ENCODE measurements at regions not wholly inside any gene's neighbourhood (a gene's known extent, or its start where the extent isn't known, plus 50 kb on each side); places are given as distances from the start of the nearest gene placed in this dataset.
"Not testable (repeated sequence)": the region's sequence is repeated elsewhere in the genome, so short reads cannot be mapped to it uniquely, and the experiment has no call there.

DNA sequence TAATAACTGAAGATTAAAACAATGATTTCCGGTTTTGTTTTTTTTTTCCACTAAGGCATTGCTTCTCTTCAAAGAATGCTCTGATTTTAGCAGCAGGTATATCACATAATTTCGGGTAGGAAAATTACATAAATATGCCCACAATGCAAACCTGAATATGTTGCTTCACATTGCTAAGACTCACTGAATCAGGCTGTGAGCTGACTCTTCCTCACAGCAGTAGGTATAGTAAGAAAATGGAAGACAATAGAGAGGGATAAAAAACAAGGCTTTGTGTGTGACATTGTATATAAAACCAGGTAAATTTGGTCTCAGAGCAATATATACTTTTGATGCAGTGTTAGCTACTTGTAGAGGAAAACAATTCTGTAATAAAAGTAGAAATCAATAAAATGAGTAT lies 1355.0 kb downstream of the OLFM4 start:
- DNase-seq (ENCODE audit: low read depth in 4 of 4, low spot score in 3 of 4) = no peak

DNA sequence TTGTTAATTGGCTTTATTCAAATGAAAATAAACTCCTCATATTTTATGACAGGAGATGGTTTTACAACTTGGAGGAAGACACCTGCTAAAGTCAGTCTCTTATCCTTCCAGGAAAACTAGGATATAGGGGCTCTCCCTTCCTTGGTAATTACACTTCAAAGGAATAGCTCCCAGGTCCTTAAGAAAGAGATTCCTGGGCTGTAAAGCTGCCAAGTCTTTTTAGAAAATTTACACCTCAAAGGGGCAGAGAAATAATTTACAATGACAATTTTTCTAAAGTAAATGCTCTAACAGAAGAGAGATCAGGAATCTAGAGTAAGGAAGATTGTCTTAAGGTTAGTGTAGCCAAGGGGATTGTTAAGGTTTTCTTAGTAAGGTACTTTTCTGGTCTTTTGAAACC lies 1359.0 kb downstream of the OLFM4 start:
- DNase-seq (ENCODE audit: low read depth in 4 of 4, low spot score in 3 of 4) = no peak

DNA sequence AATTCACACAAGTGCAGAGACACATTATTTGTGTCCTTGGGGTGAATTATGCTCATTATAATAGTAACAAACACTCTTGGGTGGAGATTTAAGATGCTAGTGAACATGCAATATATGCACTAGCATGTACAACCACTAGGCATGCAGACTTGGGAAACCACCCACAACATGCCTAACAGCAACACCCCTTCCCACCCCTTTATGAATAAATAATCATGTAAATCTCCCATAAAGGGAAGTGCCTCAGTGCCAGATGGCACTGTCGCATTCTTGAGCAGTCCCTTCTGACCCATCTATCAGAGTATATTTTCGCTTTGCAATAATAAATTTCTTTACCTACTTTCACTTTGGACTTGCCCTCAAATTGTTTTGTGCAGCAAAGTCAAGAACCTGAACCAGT lies 1362.2 kb downstream of the OLFM4 start:
- no peak for DNase-seq (ENCODE audit: low read depth in 4 of 4, low spot score in 3 of 4)

DNA sequence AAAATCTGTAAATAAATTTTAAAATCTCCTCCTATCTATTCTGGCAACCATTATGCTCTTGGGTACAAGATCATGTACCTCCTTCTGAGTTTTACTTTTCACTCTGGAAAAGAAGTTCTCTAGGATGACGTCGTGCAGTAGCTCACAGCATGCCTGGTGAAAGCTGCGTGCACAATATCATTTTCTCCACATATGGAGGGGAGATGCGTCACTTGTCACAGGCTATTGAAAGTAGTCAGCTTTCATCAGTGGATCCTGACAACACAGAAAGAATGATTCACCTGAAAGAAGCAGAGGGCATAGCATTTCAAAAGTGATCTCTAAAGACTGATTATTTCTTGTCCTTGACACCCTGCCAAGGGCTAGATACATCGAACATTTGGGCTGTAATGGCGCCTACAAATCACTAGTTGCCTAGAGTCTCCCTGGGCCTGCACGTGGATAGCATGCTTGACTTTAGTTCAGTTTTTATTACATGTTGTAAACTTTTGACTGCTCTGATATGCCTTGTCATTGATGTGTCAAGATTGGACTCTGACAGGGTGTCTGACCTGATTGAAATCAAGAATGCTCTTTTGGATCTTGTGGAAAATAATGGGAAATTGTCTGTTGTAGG lies 1365.6 kb downstream of the OLFM4 start:
- no peak for DNase-seq (ENCODE audit: low read depth in 4 of 4, low spot score in 3 of 4)

DNA sequence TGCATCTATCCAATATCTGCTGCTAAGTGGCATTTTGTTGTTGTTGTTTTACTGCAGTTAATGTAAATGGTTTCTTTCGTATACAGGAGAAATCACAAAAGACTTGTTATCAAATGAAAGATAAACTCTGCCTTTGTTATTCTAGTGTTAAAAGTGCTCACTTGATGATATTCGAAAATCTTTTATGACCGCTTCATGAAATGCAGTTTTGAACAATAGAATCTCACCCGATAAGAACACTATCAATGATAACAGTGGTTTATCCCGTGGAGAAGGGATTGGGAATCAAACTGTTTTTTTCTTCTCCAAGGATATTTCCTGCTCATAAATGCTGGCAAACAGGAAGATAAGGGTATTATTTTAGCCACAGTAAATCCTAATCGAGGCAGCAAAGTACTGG lies 1366.3 kb downstream of the OLFM4 start:
- DNase-seq (ENCODE audit: low read depth in 4 of 4, low spot score in 3 of 4) = no peak

DNA sequence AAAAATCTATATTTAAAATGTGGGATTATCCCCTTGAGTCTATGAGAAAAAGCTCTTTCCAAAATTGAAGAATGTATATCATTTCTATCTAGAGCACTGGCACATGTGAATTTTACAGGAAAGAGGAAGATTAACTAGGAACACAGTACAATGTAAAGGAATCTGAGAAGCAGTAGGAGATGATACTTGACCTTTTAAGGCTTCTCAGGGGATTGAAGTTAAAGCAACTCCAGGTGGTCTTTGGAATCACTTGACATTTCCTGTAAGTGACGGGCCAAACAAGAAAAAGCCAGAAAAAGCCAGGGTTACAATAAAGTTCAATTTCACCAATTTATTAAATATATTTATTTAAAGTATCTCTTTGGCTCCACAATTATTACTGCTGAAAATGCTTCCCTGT lies 1373.9 kb downstream of the OLFM4 start:
- DNase-seq (ENCODE audit: low read depth in 4 of 4, low spot score in 3 of 4) = no peak

DNA sequence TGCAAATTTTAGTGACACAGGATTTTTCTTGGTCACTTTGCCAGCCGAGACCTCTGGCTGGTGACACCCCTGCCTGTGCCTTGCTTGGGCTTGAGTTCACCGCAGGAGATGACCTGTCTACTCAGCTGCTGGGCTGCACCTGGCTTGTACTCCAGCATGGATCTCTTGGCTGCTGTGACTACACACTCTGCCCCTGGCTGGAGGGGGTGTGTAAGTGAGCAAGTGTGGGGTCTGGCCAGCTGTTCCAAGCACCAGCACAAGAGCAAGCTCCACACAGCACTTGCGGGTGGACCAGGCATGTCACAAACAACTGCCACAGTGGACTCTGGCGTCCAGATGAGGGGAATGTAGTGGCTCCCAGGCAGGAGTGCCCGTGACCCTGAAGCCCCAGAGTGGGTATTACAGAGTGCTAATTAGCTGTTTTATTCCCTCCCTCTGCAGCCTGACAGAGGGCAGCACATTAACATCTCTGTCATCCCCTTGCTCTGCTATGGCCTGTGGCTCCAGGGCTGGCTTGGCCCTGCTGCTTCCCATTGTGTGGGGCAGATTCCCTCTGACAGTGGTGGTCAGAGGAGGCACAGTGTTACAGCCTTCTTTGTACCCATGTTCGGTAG lies 1387.2 kb downstream of the OLFM4 start:
- no peak for DNase-seq (ENCODE audit: low read depth in 4 of 4, low spot score in 3 of 4)

DNA sequence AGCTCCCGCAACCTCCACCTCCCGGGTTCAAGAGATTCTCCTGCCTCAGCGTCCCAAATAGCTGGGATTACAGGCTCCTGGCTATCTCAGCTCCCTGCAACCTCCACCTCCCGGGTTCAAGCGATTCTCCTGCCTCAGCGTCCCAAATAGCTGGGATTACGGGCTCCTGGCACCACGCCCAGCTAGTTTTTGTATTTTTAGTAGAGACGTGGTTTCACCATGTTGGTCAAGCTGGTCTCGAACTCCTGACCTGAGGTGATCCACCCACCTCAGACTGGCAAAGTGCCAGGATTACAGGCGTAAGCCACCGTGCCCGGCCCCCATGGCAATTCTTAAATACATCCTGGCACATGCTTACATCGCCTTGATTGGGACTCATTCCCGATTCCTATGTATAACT lies 1394.3 kb downstream of the OLFM4 start:
- not testable (repeated sequence) for DNase-seq (ENCODE audit: low read depth in 4 of 4, low spot score in 3 of 4)

DNA sequence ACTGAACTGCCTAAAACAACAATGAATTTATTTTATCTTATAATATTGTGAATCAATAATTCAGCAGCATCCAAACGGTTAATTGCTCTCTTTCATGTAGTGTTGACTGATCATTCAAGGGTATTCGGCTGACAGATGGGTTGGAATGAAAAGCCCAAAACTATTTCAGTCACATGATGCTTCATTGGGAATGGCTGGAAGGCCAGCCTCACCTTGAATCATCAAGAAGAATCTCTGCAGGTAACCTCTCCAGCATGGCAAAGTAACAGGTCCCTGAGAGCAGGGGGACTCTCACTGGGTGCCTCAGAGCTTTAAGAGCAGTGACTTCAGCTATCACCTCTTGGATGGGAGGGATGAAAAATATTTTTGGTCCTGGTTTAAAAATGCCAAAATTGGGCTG lies 1395.7 kb downstream of the OLFM4 start:
- DNase-seq (ENCODE audit: low read depth in 4 of 4, low spot score in 3 of 4) = no peak

DNA sequence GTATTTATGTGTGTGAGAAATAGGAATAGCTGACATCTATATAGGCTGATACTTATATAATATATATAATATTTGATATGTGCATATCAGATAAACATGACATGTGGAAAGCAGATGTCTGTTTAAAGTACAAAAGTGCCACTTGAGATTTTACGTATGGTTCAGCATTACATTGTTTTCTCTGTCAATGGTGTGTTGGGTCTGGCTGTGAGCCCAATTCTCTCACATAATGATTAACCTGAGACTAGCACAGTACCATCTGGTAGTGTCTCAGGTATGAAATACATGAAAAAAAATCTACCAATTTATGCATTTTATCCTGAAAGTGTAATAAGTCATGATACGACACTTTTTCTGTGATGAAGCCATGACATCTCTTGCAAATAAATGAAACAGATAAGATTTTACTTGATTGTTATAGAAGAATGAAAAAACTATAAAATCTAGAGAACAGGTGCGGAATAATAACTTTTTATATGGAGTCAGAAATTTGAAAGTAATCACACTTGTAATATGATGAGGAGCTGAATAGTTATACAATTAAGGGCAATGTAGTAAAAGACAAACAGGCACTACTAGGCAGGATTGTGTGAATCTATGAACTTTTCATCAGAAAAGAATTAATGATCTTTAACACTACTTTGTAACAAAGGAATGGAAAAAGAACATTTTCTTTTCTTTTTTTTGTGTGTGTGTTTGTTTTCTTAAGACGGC lies 1405.0 kb downstream of the OLFM4 start:
- peak in 2 of 4 donors; percentile 0 to 1 for DNase-seq (ENCODE audit: low read depth in 4 of 4, low spot score in 3 of 4)

DNA sequence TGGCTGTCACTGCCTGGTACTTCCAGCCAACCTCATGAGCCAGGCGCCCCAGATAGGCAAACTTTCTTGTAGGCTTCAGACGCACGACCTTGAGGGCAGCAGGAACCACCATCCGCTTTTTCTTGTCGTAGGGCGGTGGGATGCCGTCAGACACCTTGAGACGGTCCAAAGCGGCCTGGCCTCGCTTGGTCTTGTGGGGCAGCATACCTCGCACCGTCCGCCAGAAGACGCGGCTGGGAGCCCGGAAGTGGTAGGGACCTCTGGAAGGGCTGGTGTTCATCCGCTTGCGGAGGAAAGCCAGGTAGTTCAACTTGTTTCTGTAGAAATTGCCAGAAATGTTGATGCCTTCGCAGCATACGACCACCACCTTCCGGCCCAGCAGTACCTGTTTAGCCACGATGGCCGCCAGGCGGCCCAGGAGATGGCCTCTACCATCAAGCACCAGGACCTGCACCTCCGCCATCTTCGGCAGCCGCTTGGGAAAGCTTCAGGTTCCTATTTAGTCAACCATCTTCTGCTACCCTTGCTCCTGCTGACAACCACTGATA lies 1412.3 kb downstream of the OLFM4 start:
- DNase-seq (ENCODE audit: low read depth in 4 of 4, low spot score in 3 of 4) = not testable (repeated sequence)

DNA sequence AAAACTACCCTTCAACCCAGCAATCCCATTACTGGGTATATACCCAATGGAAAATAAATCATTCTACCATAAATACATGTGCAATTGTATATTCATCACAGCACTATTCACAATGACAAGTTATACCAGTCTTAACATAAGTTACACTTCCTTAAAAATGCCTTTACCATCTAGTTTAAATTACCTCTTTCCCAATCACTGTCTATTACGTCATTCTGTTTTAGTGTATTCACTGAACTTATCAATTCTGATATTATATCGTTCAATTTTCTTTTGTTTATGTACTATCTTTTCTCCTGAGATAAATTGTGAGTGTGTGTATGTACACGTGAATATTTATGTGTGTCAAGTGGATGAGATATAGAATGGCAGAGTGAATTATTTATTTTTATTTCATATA lies 1416.8 kb downstream of the OLFM4 start:
- DNase-seq (ENCODE audit: low read depth in 4 of 4, low spot score in 3 of 4) = no peak

DNA sequence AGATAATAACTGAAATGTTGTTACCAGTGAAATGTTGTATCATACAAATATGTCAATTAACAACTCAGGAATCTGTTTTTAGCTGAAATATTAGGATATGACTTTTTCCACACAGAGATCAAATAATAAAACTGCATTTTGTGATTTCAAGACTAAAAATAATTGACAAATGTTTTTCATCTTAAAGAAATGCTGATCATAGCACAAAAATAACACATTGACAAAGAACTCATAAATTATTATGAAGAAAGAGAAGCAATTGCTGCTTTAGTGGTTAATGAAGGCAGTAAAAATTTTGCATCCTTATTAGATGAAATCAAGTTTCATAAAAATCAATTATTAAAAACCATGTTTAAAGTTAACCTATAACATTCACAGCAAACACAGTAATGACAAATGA lies 1417.3 kb downstream of the OLFM4 start:
- DNase-seq (ENCODE audit: low read depth in 4 of 4, low spot score in 3 of 4) = no peak

DNA sequence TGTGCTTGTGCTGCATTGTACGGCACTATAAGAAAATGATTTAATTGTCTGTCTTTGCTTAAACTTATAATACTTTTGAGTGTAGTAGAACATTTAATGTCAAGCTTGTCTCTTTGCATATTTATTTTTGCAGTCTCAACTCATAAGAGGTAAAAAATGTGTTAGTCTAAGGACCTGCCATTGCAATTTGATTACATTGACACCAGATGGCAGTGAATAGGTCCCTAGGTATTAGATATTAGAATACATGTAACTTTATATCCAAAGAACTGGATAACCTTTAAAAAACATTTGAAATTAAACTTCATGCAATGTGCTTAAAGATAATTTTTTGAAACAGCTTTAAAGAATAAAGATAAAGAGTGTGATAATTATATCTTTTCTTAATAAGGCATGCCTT lies 1421.3 kb downstream of the OLFM4 start:
- no peak for DNase-seq (ENCODE audit: low read depth in 4 of 4, low spot score in 3 of 4)

DNA sequence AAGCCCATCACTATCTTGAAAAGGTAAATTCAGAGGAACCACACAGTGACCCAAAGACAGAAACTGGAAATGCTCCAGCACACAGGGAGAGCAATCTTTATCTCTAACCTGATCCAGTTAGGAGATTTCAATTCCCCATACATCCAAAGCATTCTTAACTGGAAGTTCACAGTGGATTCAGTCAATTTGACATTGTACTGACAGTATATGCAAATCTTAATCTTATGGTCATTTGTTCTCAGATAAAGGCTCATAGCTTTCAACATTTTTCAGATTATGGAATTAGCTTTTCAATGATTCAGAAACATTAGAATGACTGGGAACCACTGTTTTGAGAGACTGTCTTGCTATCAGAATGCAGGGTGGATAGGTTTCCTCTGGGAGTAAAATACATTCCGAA lies 1455.6 kb downstream of the OLFM4 start:
- no peak for DNase-seq (ENCODE audit: low read depth in 4 of 4, low spot score in 3 of 4)

DNA sequence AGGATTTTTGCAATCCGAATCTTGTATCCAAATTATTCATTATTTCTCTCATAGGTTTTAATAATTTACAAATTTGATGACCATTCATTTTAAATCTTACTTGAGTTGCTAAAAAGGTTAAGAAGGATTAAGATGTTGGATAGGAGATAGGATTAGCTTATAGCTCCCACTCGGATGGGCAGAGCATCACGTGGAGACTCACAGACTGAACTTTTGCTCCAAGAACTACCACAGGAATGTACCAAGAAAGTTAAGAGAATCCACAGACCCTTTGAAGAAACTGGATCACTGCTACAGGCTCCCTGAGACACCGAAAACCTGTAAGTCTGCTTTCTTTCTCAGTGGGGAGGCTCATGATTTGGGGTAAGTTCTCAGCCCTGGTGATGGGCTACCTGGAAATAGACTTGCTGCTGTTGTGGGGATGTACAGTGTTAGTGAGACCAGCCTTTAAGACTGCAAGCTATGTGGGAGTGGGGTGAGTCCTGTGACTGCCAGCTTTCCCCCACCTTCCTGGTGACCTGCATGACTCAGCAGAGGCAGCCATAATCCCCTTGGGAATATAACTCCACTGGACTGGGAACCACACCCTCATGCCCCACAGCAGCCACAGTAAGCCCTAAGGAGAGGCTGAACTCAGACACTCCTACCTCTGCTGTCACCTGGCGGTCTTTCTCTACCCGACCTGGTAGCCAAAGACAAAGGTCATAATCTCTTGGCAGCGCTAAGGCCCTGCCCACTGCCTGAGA lies 1458.0 kb downstream of the OLFM4 start:
- no peak for DNase-seq (ENCODE audit: low read depth in 4 of 4, low spot score in 3 of 4)

DNA sequence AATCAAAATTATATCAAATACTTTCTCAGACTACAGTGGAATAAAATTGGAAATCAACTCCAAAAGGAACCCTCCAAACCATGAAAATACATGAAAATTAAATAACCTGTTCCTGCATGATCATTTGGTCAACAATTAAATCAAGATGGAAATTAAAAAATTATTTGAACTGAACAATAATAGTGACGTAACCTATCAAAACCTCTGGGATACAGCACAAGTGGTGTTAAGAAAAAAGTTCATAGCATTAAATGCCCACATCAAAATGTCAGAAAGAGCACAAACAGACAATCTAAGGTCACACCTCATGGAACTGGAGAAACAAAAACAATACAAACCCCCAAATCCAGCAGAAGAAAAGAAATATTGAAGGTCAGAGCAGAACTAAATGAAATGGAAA lies 1460.7 kb downstream of the OLFM4 start:
- DNase-seq (ENCODE audit: low read depth in 4 of 4, low spot score in 3 of 4) = no peak

DNA sequence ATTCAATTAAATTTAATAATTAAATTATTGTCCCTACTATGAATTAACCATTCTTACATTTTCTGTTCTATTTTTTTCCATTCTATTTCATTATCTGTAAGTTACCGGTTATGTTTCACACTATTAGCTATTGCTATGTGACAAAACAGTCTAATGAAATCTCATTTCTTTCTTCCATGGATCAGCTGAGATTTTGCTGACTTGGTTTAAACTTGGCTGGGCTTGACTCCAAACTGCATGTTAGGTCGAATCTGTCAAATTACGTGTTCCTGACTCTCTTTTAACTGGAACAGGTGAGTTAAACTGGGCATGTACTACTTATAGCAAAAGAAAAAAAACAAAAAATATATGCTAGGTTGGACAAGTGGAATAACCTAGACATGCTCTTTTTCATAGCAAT lies 1464.4 kb downstream of the OLFM4 start:
- DNase-seq (ENCODE audit: low read depth in 4 of 4, low spot score in 3 of 4) = no peak

DNA sequence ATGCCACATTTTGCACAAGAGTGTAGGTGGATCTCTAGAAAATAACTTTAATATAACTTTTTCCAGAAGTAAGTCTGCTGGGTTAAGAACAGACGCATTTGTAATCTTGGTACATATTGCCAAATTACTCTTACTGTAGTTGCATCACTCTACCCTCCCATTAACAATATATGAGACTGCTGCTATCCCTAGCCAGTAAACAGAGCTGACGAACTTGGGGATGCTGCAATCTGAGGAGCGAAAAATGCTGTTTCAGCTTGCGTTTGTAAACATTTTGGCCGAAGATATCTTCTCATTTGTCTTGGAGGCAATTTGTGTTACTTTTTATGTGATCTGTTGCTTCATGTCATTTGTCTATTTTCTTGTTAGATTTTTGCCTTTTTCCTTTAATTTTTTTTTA lies 1482.8 kb downstream of the OLFM4 start:
- no peak for DNase-seq (ENCODE audit: low read depth in 4 of 4, low spot score in 3 of 4)

DNA sequence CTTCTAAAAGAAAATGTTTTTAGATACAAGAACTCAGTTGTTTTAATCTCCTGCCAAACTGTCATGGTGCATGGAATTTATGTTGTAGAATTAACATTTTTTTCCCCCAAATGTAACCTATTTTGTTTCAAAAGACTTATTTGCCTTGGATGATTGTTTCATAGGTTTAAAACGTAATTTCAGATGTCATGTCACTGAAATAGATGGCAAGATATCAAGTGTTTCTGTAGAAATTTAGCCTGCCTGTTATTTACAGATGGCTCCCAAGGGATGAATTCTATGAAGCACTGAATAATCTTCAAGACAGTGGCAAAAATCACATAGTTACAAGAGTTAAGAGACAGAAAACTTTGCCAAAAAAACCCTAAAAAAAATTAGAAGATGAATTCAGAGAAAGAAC lies 1484.6 kb downstream of the OLFM4 start:
- no peak for DNase-seq (ENCODE audit: low read depth in 4 of 4, low spot score in 3 of 4)

DNA sequence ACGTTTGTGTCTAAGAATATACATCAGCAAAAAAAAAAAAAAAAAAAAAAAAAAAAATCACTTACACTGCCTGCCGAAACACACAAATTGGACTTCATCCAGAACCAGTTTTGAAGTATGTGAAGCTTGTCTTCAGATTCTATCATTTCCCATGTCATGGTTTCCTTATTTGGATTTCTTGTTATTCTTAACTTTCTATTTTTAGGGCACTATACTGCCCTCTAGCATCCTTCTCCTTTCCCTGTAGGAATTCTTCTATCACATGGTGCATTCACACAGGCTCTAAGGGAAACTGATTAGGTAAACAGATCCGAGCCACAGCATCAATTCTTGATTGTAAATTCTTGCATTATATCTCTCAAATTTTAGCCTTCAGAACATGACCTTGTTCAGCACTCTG lies 1507.5 kb downstream of the OLFM4 start:
- DNase-seq (ENCODE audit: low read depth in 4 of 4, low spot score in 3 of 4) = no peak
